ENCODE measurements at regions not wholly inside any gene's neighbourhood (a gene's known extent, or its start where the extent isn't known, plus 50 kb on each side); places are given as distances from the start of the nearest gene placed in this dataset.

GRCh38 chr12:124377981-124378509 lies 83.2 kb downstream of the RFLNA start:
- Histone ChIP-seq H3K9me2 (replicated peaks; ENCODE audit: low read depth, low read length) (no peaks in the 10 kb centered on the region), H2AFZ (ENCODE audit: low read length) (no peak overlapping the region), H4K20me1 (ENCODE audit: insufficient read depth, low read length, poor library complexity, severe bottlenecking) (no peaks in the 10 kb centered on the region), H3K9ac (ENCODE audit: low read depth, low read length, poor library complexity, severe bottlenecking) (no peak overlapping the region), H3K4me3 (ENCODE audit: low read length, poor library complexity, severe bottlenecking) (no peak overlapping the region), H3F3A (ENCODE audit: low read depth) (no peaks in the 10 kb centered on the region), H3K36me3 (ENCODE audit: insufficient read depth, low read length) (peaks cover 44% of the 10 kb centered on the region; the same call in 1 of the 2 replicates), H3K79me2 (ENCODE audit: insufficient read depth, low read length) (no peaks in the 10 kb centered on the region), H3K4me2 (ENCODE audit: low read depth, low read length, poor library complexity, severe bottlenecking) (no peak overlapping the region), H3K9me3 (ENCODE audit: insufficient read depth, low read depth, low read length) (no peaks in the 10 kb centered on the region), H3K27me3 (ENCODE audit: insufficient read depth, low read length, poor library complexity, severe bottlenecking) (no peaks in the 10 kb centered on the region), H3K4me1 (ENCODE audit: insufficient read depth, low read length, poor library complexity, severe bottlenecking) (no peaks in the 10 kb centered on the region)
- TF ChIP-seq EZH2phosphoT487 (IDR thresholded peaks at IDR 0.05; ENCODE audit: borderline replicate concordance), result no peak
- no peak for TF ChIP-seq CTCF (conservative IDR thresholded peaks at IDR 0.05; ENCODE audit: low read length)

- Histone ChIP-seq H3K27me3 (ENCODE audit: insufficient read depth, low read length, poor library complexity, severe bottlenecking) (no peaks in the 10 kb centered on the region), H3K36me3 (ENCODE audit: insufficient read depth, low read length) (peaks cover 42% of the 10 kb centered on the region; the same call in 1 of the 2 replicates), H3K4me2 (ENCODE audit: low read depth, low read length, poor library complexity, severe bottlenecking) (no peak overlapping the region), H3K4me1 (ENCODE audit: insufficient read depth, low read length, poor library complexity, severe bottlenecking) (no peaks in the 10 kb centered on the region), H4K20me1 (ENCODE audit: insufficient read depth, low read length, poor library complexity, severe bottlenecking) (no peaks in the 10 kb centered on the region), H2AFZ (ENCODE audit: low read length) (no peak overlapping the region), H3K4me3 (ENCODE audit: low read length, poor library complexity, severe bottlenecking) (no peak overlapping the region), H3K9me2 (replicated peaks; ENCODE audit: low read depth, low read length) (no peaks in the 10 kb centered on the region), H3K79me2 (ENCODE audit: insufficient read depth, low read length) (no peaks in the 10 kb centered on the region), H3K9ac (ENCODE audit: low read depth, low read length, poor library complexity, severe bottlenecking) (no peak overlapping the region), H3F3A (ENCODE audit: low read depth) (no peaks in the 10 kb centered on the region), H3K9me3 (ENCODE audit: insufficient read depth, low read depth, low read length) (no peaks in the 10 kb centered on the region)
- TF ChIP-seq CTCF (conservative IDR thresholded peaks at IDR 0.05; ENCODE audit: low read length) (no peak), EZH2phosphoT487 (IDR thresholded peaks at IDR 0.05; ENCODE audit: borderline replicate concordance) (no peak)
Measured at GRCh38 chr12:124376435-124376834, 81.5 kb downstream of the RFLNA start.

- no peaks in the 10 kb centered on the region for H3F3A ChIP-seq (ENCODE audit: low read depth)
- H3K4me3 ChIP-seq (ENCODE audit: low read length, poor library complexity, severe bottlenecking), result no peak overlapping the region
- H3K9me3 ChIP-seq (ENCODE audit: insufficient read depth, low read depth, low read length), result no peaks in the 10 kb centered on the region
- H3K27me3 ChIP-seq (ENCODE audit: insufficient read depth, low read length, poor library complexity, severe bottlenecking), result no peaks in the 10 kb centered on the region
- H3K4me1 ChIP-seq (ENCODE audit: insufficient read depth, low read length, poor library complexity, severe bottlenecking), result no peaks in the 10 kb centered on the region
- H3K79me2 ChIP-seq (ENCODE audit: insufficient read depth, low read length), result no peaks in the 10 kb centered on the region
- H4K20me1 ChIP-seq (ENCODE audit: insufficient read depth, low read length, poor library complexity, severe bottlenecking), result no peaks in the 10 kb centered on the region
- no peak overlapping the region for H3K4me2 ChIP-seq (ENCODE audit: low read depth, low read length, poor library complexity, severe bottlenecking)
- peaks cover 41% of the 10 kb centered on the region; the same call in 1 of the 2 replicates for H3K36me3 ChIP-seq (ENCODE audit: insufficient read depth, low read length)
- no peak overlapping the region for H3K9ac ChIP-seq (ENCODE audit: low read depth, low read length, poor library complexity, severe bottlenecking)
- TF ChIP-seq CTCF (conservative IDR thresholded peaks at IDR 0.05; ENCODE audit: low read length) (no peak), EZH2phosphoT487 (IDR thresholded peaks at IDR 0.05; ENCODE audit: borderline replicate concordance) (no peak)
- H3K9me2 ChIP-seq (replicated peaks; ENCODE audit: low read depth, low read length), result no peaks in the 10 kb centered on the region
- no peak overlapping the region for H2AFZ ChIP-seq (ENCODE audit: low read length)
Measured at GRCh38 chr12:124375789-124376175, 80.9 kb downstream of the RFLNA start.

Data from Loucy (cell line).